HG02678 (cell line): ENCODE measurements at regions not wholly inside any gene's neighbourhood (a gene's known extent, or its start where the extent isn't known, plus 50 kb on each side); places are given as distances from the start of the nearest gene placed in this dataset.

ENCODE experiments used
- ATAC-seq: cut with Tn5 transposase; IDR thresholded peaks from one replicate; pipeline ENCODE4 v1.9.1; 2021; ENCODE audit warnings: mild to moderate bottlenecking, moderate library complexity; ENCODE audit not compliant: unreplicated experiment

DNA sequence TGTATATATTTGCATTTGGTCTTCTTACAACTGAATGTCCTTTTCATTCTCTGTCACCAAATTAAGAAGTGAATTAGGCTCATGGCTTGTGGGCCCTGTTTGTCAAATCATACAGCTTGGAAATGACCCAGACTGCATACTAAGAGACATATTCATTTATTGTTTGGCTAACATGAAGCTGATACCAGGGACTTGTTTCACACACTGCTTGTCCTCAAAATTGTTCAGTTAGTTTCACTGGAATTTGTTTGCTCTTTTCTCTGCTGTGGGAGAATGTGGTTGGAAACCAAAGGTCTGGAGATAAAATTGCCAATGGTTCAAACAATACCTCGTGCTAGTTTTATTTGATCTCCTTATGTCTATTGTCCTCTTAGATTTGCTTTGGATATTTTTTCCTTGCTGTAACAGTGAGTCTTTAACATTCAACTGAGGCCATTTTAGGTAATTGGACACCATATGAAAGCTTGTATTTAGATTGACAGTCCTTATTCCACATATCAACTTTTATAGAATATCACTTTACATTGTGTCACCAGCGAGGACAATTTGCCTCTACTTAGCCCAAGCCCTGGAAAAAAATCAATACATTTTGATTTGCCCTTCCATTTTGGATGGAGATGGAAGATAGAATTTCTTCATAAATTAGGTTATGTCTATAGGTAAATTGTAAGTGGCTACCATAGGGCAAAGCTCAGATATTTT lies 144.3 kb upstream of the MTAP start:
- ATAC-seq = no peak

DNA sequence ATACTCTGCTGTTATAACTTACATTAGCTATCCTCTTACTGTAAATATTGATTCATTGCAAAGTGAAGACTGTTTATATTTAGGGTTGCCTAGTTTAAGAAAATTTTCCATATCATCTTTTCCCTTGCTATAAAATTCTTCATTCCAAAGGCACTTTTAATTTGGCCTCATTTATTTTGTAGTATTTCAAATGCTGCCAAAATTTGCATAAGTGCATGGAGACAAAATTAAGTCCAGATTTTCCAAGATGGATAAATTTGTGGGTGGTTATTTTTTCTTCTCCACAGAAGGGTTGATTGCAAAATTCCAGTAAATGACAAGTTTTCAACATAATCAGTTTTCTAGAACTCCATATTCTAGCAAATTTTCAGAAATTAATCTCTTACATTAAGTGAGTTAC lies 141.5 kb upstream of the MTAP start:
- no peak for ATAC-seq

DNA sequence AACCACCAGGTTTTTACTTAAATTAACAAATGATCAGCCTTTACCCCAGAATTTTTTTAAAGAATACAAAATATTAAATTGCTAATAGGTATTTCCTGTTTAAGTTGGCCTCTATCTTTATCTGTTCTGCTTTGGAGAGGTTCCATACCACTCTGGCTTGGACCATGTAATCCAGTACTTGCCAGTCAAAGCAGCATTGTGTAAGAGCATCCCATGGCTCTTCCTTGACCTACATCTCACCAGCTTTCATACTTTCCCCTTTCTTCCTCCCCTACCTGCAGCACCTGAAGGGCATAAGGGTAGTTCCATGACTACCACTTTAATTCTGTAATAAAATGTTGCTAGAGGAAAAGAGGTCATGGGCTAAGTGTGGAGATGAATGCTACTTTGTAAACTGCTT lies 140.8 kb upstream of the MTAP start:
- no peak for ATAC-seq

- no peak for ATAC-seq
Measured at GRCh38 chr9:21668516-21668915, 133.9 kb upstream of the MTAP start.

DNA sequence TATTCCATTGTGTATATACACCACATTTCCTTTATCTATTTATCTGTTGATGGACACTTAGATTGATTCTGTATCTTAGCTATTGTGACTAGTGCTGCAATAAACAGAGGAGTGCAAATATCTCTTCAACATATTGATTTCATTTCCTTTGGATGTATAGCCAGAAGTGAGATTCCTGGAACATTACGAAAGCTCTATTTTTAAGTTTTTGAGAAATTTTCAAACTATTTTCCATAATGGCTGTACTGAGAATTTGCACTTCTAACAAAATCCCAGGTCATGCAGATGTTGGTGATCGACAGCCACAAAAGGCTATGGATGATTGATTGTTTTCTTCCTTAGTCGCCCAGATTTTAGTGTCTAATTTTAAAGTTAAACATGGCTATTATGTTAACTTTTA lies 132.7 kb upstream of the MTAP start:
- ATAC-seq = no peak

DNA sequence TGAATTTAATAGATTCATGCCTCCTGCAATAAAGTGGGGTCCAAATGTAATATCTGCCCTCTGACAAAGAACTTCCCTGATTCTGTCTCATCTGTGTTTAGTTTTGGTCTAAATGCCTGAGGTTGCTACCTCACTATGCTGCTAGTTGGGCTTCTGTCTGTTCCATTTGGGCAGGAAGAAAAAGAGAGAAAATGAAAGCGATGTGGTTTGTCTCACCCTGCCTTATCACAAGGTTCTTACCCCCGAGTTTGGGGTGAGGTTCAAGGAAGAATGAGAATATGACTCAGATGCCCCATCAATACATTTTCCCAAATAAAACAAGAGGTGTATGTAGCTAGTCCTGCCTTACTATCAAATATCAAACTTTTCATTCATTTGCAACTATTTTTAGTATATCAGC lies 132.1 kb upstream of the MTAP start:
- no peak for ATAC-seq

GRCh38 chr9:21672140-21672539 lies 130.3 kb upstream of the MTAP start:
- no peak for ATAC-seq

GRCh38 chr9:21672761-21673160 lies 129.7 kb upstream of the MTAP start:
- ATAC-seq = no peak

GRCh38 chr9:21674894-21675293 lies 127.5 kb upstream of the MTAP start:
- ATAC-seq = no peak

- no peak for ATAC-seq
Measured at GRCh38 chr9:21677387-21677786, 125.0 kb upstream of the MTAP start.

DNA sequence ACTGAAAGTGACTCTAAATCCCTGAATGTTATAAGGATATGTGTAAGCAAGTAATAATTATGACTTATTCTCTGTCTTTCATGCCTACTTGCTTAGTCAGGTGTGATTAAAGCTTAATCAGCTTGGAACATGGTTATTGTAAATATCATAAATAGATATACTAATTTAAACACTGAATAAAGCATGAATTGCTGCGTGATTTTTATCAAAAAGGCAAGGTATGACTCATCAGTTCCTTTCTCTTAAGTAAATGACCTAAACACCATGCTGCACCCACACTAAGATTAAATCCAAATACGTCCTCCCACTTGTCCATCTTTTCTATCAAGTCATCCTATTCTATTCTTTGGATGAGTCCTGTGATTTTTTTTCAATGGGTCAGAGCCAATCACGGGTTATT lies 124.6 kb upstream of the MTAP start:
- no peak for ATAC-seq

GRCh38 chr9:21679432-21679831 lies 123.0 kb upstream of the MTAP start:
- ATAC-seq = no peak

DNA sequence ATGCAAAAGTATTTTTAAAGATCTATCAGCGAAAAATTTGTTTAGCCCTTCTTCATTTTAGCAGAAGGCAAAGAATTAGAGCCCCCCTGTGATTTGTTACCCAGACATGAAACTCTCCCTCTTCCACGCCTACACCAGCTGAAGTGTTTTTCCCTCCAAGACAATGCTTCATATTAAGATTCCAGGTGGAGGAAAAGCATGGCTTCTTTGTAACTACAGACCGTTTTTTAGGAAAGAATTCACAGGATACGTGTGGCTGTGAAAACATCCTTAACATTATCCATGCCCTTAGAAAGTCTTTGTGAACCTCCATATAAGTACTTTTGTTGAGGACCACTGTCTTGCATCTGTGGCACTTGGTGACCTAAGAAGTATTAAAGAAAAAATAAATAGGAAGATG lies 121.8 kb upstream of the MTAP start:
- no peak for ATAC-seq

DNA sequence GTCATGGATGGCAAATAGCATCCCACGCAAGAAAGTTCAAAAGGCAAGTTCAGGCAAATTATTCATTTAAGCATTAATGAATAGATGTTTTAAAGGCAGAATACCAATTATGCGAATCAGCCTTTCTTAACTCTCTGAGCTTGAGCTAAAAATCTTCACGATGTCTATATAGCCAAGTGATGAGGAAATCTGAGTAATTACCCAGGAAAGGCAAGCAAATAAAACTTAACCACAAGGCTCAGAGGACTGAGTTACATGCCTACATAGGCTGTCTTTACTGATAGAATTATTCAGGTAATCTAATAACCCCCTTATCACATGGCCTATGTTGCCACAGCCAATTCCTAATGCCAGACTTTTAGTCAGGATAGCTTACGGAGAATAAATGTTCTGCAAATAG lies 120.8 kb upstream of the MTAP start:
- ATAC-seq = no peak

- ATAC-seq = no peak
Measured at GRCh38 chr9:21682381-21682780, 120.1 kb upstream of the MTAP start.

DNA sequence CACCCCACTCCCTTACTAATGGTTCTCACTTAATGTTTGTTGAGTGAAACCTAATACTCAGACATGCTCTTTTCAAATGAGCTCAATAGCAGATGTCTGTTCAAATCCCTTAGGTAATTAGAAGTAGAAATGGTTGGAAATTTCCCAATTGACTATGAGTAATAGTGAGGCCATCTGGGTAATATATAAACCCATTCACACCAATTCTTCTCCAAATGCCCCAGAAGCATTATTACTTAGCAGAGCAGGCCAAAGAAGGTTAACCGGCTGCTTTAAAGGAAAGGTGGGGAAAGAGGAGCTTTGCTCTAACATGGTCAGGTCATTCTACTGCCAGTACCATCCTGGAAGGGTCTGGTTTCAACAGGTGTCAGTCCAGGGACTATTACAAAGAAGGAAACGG lies 119.5 kb upstream of the MTAP start:
- no peak for ATAC-seq

DNA sequence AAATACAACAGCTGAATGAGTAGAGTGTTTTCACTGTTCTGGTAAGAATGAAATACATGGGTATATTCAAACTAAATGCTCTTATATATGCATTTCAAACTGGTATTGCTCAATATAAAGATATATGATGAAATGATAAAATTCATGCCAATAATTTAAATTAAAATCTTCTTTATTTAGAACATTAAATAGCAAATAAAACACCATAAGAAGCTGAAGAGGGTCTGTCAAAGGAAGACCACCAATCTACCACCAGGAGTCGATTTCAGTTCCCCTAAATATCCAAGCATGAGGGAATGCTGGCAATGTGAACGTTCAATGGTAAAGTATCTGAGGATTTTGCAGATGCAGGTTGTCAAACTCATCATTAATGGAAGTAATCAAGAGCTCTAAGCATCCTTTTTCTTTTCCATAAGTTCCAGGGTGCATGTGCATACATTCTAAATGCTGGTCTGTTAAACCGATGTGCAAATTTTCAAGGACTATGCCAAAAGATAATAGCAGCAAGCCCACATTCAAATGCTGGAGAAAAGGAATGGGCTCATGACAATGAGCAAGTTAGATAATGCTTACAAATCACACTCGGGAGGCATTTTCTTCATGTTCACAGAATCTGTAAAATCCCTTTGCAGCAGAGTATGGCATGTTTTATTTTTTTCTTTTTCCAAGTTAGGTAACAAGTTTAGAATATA lies 118.8 kb upstream of the MTAP start:
- ATAC-seq = no peak

DNA sequence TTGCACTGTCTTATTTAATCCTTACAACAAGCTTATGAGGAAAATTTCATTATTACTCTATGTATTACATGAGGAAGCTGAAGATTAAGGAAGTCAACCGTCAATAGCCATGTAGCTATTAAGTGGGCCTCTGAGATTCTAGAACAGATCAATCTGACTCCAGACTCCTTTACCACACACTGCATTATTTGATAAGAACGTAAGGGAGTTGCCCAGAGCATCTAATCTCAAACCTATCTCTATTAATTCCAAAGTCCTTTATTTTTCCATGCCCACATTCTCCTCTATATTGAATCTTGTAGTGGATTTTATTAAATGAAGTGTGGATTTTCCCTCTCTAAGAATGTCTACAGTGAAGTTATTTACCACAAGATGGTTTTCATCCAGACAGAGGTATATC lies 118.2 kb upstream of the MTAP start:
- ATAC-seq = no peak

- ATAC-seq = no peak
Measured at GRCh38 chr9:21684831-21685362, 117.5 kb upstream of the MTAP start.

DNA sequence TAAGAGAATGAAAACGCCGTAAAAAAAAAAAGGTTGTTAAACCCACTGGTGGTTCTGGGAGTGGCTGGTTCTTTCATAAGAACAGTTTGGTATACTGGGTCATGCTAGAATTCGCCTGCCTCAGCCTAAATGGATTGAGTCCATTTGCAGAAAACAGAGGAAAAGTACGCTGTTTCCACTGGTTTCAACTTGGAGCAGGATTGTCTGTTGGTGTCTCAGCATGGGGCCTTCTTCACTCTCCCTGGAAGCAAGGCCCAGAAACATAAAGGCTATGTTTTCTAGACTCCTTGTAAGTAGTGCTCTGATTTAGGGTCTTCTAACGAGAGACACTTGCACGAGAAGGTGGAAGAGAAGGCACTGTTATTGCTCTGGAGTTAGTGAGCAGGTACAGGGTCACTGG lies 116.9 kb upstream of the MTAP start:
- ATAC-seq = no peak

- no peak for ATAC-seq
Measured at GRCh38 chr9:21686738-21687137, 115.7 kb upstream of the MTAP start.

- ATAC-seq = no peak
Measured at GRCh38 chr9:21687351-21687750, 115.1 kb upstream of the MTAP start.
